ENCODE measurements at regions not wholly inside any gene's neighbourhood (a gene's known extent, or its start where the extent isn't known, plus 50 kb on each side); places are given as distances from the start of the nearest gene placed in this dataset.
"Not testable (repeated sequence)": the region's sequence is repeated elsewhere in the genome, so short reads cannot be mapped to it uniquely, and the experiment has no call there.

GRCh38 chrX:46298821-46299220 lies 246.4 kb downstream of the ZNF674 start:
- no peak for DNase-seq

GRCh38 chrX:46295963-46296362 lies 249.3 kb downstream of the ZNF674 start:
- no peak for DNase-seq

- no peak for DNase-seq
These were observed 251.0 kb downstream of the ZNF674 start for GRCh38 chrX:46294234-46294633.

GRCh38 chrX:46279925-46280313 lies 265.3 kb downstream of the ZNF674 start:
- no peak for DNase-seq

GRCh38 chrX:46279214-46279924 lies 265.9 kb downstream of the ZNF674 start:
- DNase-seq: no peak

- no peak for DNase-seq
These were observed 266.6 kb downstream of the ZNF674 start for GRCh38 chrX:46278572-46278971.

- DNase-seq: no peak
These were observed 276.8 kb downstream of the ZNF674 start for GRCh38 chrX:46268412-46268811.

GRCh38 chrX:46263494-46263893 lies 281.7 kb downstream of the ZNF674 start:
- DNase-seq: no peak

GRCh38 chrX:46262304-46262703 lies 282.9 kb downstream of the ZNF674 start:
- DNase-seq: no peak

GRCh38 chrX:46260499-46260898 lies 284.7 kb downstream of the ZNF674 start:
- DNase-seq: no peak

- DNase-seq: no peak
These were observed 286.9 kb downstream of the ZNF674 start for GRCh38 chrX:46258356-46258755.

GRCh38 chrX:46257451-46257879 lies 287.8 kb downstream of the ZNF674 start:
- DNase-seq: no peak

GRCh38 chrX:46256875-46257274 lies 288.3 kb downstream of the ZNF674 start:
- no peak for DNase-seq

- DNase-seq: no peak
These were observed 290.2 kb downstream of the ZNF674 start for GRCh38 chrX:46255046-46255445.

GRCh38 chrX:46254641-46255040 lies 290.6 kb downstream of the ZNF674 start:
- DNase-seq: no peak

GRCh38 chrX:46251755-46252154 lies 293.5 kb downstream of the ZNF674 start:
- DNase-seq: no peak

- no peak for DNase-seq
These were observed 295.1 kb downstream of the ZNF674 start for GRCh38 chrX:46250151-46250550.

GRCh38 chrX:46247456-46247855 lies 297.8 kb downstream of the ZNF674 start:
- DNase-seq: no peak

- no peak for DNase-seq
These were observed 300.8 kb downstream of the ZNF674 start for GRCh38 chrX:46244451-46244850.

GRCh38 chrX:46236411-46236810 lies 308.8 kb downstream of the ZNF674 start:
- DNase-seq: no peak

GRCh38 chrX:46235778-46236177 lies 309.4 kb downstream of the ZNF674 start:
- DNase-seq: no peak

GRCh38 chrX:46234775-46235174 lies 310.4 kb downstream of the ZNF674 start:
- no peak for DNase-seq

GRCh38 chrX:46228389-46228788 lies 316.8 kb downstream of the ZNF674 start:
- DNase-seq: no peak

- DNase-seq: no peak
These were observed 318.8 kb downstream of the ZNF674 start for GRCh38 chrX:46226422-46226821.

- not testable (repeated sequence) for DNase-seq
These were observed 321.7 kb downstream of the ZNF674 start for GRCh38 chrX:46223499-46223898.

Measured in NCI-H1417 treated with DMSO at 0.1 percent for 48 hours (cell line).